NCI-H1092 treated with DMSO at 0.1 percent for 48 hours (cell line): ENCODE measurements at regions not wholly inside any gene's neighbourhood (a gene's known extent, or its start where the extent isn't known, plus 50 kb on each side); places are given as distances from the start of the nearest gene placed in this dataset.
A peak's percentile ranks its signal among the peaks of the same experiment; 100 is the strongest.

ENCODE experiments used
- DNase-seq: peaks from one replicate; lab custom pipeline; 2025; lab: John Stamatoyannopoulos, UW

- no peak for DNase-seq
Measured at GRCh38 chr4:112847781-112848180, 201.7 kb upstream of the ANK2 start.

GRCh38 chr4:112848911-112849310 lies 200.5 kb upstream of the ANK2 start:
- DNase-seq, result no peak

- no peak for DNase-seq
Measured at GRCh38 chr4:112852601-112853000, 196.9 kb upstream of the ANK2 start.

- no peak for DNase-seq
Measured at GRCh38 chr4:112853662-112854256, 195.7 kb upstream of the ANK2 start.

- no peak for DNase-seq
Measured at GRCh38 chr4:112854420-112854819, 195.0 kb upstream of the ANK2 start.

- no peak for DNase-seq
Measured at GRCh38 chr4:112855058-112855457, 194.4 kb upstream of the ANK2 start.

GRCh38 chr4:112857461-112857860 lies 192.0 kb upstream of the ANK2 start:
- DNase-seq, result no peak

GRCh38 chr4:112858751-112859150 lies 190.7 kb upstream of the ANK2 start:
- no peak for DNase-seq

- DNase-seq, result no peak
Measured at GRCh38 chr4:112859456-112860184, 189.8 kb upstream of the ANK2 start.

GRCh38 chr4:112860830-112861690 lies 188.4 kb upstream of the ANK2 start:
- DNase-seq, result no peak

GRCh38 chr4:112861691-112862674 lies 187.5 kb upstream of the ANK2 start:
- no peak for DNase-seq

GRCh38 chr4:112865443-112865842 lies 184.0 kb upstream of the ANK2 start:
- no peak for DNase-seq

GRCh38 chr4:112876316-112876715 lies 173.1 kb upstream of the ANK2 start:
- DNase-seq, result no peak

GRCh38 chr4:112881842-112882241 lies 167.6 kb upstream of the ANK2 start:
- peak; percentile 6 for DNase-seq

GRCh38 chr4:112882286-112882685 lies 167.2 kb upstream of the ANK2 start:
- no peak for DNase-seq

- no peak for DNase-seq
Measured at GRCh38 chr4:112884406-112884805, 165.0 kb upstream of the ANK2 start.

- no peak for DNase-seq
Measured at GRCh38 chr4:112885897-112886296, 163.6 kb upstream of the ANK2 start.

- no peak for DNase-seq
Measured at GRCh38 chr4:112888622-112889021, 160.8 kb upstream of the ANK2 start.

GRCh38 chr4:112889199-112889598 lies 160.3 kb upstream of the ANK2 start:
- no peak for DNase-seq

GRCh38 chr4:112889619-112890527 lies 159.6 kb upstream of the ANK2 start:
- no peak for DNase-seq

GRCh38 chr4:112894480-112894879 lies 155.0 kb upstream of the ANK2 start:
- DNase-seq, result no peak
